Hepatic stellate cell (primary cell): ENCODE measurements at regions not wholly inside any gene's neighbourhood (a gene's known extent, or its start where the extent isn't known, plus 50 kb on each side); places are given as distances from the start of the nearest gene placed in this dataset.
A peak's percentile ranks its signal among the peaks of the same experiment; 100 is the strongest.

Experiments used
- DNase-seq: peaks from one replicate; pipeline ENCODE4 v3.0.0; 2011; ENCODE audit warnings: low spot score

DNA sequence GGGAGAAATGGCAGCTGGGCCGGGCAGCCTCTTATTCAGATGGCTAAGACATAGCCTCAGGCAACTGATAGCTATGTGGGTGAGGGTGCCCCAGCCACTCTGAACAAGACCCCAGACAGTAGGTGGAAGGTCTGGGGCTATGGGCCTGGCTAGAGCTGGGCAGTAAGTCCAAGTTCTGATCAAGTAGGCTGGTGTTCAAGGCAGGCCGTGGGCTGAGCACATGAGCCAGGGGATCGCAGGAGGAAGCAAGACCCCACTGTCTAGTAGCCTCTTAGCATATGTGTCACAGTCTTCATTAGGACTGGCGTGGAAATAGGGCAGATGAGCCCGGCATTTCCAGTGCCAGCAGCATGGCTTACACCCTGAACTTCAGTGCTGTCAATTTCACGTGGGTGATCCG lies 192.1 kb downstream of the ADAMTS15 start:
- DNase-seq: no peak

GRCh38 chr11:130641876-130642275 lies 193.4 kb downstream of the ADAMTS15 start:
- DNase-seq: no peak

DNA sequence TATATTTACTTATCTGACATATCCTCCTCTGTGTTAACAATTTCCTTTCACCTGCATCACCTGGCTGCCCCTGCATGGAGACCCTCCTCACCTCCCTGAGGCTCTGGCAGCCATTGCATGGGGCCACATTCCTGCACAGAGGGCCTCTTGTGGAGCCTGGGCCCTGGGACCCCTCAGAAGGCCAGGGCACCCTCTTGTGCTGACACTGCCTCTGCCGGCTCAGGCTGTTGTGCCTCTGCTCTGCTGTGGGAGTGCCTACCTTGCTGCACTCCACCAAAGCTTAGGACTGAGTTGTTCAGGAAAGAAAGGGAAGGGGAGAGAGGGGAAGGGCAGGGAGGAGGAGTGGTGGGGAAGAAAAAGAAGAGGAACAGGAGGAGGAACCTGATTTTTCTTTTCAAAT lies 194.5 kb downstream of the ADAMTS15 start:
- no peak for DNase-seq

DNA sequence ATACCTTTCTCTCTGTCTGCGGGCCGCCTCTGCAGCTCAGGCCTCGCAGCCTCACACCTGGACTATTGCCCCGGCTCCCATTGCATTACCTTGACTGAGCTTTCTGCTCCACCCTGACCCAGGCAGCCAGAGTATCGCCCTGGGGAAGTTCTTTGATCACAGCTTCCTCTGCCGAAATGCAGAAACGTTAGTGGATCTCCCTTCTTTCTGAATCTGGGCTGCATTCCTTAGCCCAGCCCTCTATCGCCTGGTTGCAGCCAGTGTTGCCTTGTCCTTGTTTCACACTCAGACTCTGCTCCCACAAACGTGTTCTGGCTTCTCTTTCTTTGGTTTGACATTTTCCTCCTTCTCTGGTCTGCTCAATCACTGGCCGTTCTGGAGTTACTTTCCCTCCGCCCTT lies 195.7 kb downstream of the ADAMTS15 start:
- no peak for DNase-seq

DNA sequence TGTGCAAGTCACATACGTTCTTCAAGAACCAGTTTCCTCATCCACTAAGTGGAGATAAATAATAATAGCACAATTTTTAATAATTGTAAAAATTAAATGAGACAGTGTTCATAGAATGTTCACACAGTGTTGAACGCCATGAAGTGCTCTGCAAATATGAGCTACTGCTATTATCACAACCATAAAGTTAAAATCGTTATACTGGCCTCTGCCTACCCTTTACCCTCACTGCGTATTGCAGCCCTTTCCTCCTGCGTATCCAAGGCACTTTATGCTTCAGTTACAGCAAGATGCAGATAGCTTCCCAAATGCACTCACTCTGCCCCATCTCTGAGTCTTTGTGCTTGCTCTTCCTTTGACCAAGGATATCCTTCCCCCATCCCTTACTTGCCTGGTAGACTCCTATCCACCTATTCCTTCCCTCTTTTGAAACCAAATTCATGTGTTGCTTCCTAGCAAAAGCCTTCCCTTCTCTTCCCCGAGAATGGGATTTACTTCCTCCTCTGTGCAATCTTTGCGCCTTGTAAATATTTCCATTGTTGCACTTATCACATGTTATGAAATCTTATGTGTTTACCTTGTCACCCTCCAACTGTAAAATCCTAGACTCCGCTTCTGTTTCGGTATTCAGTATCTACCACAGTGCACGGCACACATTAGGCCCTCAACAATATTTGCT lies 196.9 kb downstream of the ADAMTS15 start:
- no peak for DNase-seq

- no peak for DNase-seq
Measured at GRCh38 chr11:130645843-130646197, 197.4 kb downstream of the ADAMTS15 start.

DNA sequence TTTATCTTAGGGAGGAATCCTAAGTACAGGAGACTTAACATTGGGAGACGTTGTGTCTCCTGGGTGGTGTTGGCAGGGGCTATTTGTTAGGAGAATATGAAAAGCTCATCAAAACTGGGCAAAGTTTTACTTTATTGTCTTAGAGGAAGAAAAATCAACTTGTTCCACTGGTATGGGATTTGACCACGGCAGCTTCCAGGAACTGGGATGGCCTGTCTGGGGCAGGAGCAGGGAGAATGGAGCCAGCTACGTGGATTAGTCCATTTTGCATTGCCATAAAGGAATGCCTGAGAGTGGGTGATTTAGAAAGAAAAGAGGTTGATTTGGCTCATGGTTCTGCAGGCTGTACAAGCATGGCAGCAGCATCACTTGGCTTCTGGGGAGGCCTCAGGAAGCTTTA lies 198.4 kb downstream of the ADAMTS15 start:
- no peak for DNase-seq

DNA sequence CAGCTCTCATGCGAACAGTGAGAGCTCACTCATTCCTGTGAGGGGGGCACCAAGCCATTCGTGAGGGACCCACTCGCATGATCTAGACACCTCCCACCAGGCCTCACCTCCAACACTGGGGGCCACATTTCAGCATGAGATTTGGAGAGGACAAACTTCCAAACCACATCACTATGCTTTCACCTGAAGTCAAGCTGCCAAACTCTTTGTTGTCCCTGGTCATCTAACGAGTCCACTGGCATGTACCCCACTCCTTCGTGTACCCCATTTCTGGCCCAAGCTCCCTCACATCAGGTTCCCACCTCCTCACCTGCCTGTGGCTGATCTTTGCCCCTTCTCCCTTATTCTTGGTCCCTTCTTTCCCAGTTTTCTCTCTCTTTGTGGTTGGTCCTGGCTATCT lies 198.9 kb downstream of the ADAMTS15 start:
- DNase-seq: no peak

DNA sequence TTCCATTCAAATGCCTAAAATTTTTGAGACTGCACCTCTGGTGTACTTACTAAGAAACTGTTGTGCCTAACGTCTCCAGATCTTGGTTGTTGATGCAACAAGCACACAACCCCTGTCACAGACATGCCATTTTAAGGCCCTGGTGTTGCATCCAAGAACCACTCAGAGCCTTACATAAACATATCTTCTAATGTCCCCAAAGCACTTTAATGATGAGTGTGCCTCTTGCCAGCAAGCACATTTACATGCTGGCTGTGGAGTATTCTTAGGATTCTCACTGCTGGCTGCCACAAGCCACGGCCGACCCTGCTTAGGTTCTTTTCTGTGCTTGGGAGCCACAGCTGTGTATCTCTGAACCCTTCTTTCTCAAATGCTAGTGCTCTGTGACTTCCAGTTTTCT lies 201.4 kb downstream of the ADAMTS15 start:
- DNase-seq: no peak

- DNase-seq: no peak
Measured at GRCh38 chr11:130650456-130651030, 202.1 kb downstream of the ADAMTS15 start.

DNA sequence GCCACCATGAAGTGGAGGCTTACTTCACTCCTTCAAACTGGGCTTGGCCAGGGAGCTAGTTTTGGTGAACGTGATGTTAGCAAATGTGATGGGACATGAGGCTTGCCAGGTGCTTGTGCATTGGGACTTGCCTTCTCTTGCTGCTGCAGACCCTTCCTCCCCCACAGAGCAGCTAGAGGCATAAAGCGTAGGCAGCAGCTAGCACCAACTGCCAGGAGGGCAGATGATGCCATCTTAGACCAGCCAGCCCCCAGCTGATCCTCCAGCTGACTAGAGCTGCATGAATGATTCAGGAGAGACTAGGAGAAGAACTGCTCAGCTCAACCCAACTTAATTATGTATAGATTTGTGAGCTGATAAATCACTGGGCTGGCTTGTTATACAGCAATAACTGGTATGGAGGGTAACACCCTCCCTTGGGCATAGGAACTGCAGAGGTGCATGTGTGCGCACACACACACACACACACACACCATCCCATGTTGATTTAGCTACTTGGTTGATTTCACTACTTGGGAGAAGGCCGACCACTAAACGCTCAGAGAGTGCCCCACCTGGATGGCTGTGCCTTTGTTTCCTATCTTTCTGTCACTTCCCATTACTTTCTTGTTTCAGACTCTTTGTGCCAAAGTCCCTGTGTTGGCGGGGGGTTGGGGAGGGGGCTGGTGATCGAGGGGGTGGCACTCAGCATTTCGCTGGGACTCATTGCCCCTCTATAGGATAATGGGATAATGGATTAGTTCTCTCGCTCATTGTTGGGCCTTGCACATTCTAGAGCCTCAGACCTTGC lies 202.8 kb downstream of the ADAMTS15 start:
- DNase-seq: no peak

DNA sequence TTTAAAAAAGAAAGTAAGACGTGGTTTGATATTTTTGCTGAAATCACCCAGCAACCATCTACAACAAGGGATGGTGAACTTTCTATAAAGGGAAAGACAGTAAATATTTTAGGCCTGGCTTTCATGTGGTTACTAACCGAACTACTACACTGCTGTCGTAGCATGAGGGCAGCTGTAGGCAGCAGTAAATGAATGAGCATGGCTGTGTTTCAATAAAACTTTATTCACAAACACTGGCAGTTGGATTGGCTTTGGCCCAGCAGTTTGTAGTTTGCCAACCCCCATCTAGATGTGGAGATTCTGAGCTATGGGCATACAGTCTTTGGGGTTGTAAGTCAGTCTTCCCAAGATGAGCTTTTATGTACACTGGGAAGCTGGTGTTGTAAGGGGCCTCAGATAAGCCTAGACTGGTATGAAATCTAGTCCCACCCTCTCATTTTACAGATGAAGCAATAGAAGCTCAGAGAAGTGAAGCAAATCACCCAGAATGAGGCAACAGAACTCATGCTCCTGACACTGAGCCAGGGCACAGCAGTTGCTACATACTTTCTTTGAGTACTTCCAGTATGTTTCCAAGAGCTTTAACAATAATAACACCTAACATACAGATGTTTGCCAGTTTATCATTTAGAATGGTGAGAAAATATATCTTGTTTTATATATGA lies 204.4 kb downstream of the ADAMTS15 start:
- DNase-seq: no peak

DNA sequence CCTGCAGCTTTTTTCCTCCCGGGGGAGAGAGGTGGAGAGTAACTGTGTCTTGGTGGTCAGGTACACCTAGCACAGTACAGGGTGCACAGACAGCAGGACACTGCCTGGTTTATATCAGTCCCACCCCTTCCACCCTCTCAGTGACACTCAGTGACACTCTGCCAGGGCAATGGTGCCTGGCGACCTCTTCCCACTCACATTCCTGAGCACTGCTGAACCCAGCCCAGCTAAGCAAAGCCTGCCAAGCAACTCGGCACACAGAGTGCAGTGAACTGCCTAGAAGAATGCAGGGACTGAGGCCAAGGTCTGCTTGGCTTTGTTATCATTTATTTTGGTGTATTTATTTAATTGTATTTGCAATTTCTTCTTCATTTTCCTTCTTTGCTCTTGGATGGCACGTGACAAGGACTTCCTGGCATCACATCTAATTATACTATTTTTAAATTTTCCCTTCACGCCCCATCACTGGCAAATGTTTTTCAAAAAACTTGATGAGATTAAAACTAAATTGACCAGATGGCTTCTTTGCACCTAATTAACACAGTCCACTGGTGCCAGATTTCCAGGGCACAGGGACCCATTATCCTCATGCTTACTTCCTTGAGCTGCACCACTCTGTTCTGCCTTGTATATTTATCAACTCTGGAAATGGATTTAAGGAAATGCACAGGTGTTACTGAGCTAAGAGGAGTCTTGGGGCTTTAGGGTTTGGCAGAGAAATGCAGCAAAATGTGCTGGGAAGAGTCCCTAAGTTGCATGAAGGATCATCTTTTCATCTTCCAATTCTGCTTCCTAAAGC lies 205.6 kb downstream of the ADAMTS15 start:
- DNase-seq: peak; percentile 41

- DNase-seq: no peak
Measured at GRCh38 chr11:130655300-130655699, 206.9 kb downstream of the ADAMTS15 start.

- DNase-seq: no peak
Measured at GRCh38 chr11:130666781-130667251, 218.4 kb downstream of the ADAMTS15 start.

- no peak for DNase-seq
Measured at GRCh38 chr11:130668751-130669150, 220.3 kb downstream of the ADAMTS15 start.

DNA sequence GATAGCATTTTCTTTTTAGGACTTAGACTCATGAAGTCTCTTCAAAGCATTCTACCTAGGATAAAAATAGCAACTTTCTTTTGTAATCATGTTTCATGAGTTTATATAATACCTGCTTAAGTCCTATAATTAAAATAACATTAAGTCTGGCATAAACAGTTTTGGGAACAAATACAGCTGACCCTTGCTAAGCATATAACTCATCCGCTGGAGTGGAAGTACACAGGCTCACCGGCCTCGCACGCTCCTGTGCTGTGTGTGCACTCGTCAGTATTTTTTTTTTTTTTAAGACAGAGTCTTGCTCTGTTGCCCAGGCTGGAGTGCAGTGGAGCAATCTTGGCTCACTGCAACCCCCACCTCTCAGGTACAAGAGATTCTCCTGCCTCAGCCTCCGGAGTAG lies 221.8 kb downstream of the ADAMTS15 start:
- DNase-seq: no peak

GRCh38 chr11:130671801-130672700 lies 223.6 kb downstream of the ADAMTS15 start:
- peak; percentile 84 for DNase-seq

DNA sequence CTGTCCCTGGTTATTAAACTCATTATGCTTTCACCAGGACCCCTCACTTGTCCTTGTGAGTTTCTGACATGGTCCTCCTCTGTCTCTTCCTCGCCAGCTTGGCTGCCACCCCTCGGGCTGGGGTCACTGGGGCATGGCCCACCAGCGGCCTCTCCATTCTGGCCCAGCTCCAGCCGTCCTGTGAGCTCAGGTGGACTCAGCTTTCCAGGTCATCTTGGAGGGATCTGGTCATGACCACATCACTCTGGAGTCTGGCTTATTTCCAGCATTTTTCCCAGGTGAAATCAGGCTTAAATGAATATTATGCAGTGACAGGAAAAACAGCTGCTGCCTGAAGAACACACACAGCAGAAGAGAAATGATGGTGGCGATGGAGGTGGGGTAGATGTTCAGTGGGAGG lies 224.5 kb downstream of the ADAMTS15 start:
- DNase-seq: no peak

- DNase-seq: no peak
Measured at GRCh38 chr11:130673698-130674097, 225.3 kb downstream of the ADAMTS15 start.
